Stomach (tissue), 4 donors: ENCODE measurements at regions not wholly inside any gene's neighbourhood (a gene's known extent, or its start where the extent isn't known, plus 50 kb on each side); places are given as distances from the start of the nearest gene placed in this dataset.

ENCODE experiments used
- EP300 ChIP-seq: sonication (generic); formaldehyde crosslinking; IDR thresholded peaks from one replicate; pipeline ENCODE4 v1.6.1; 2017; ENCODE audit warnings: antibody characterized with exemption
- POLR2A ChIP-seq, 4 donors: fragments of 450-650 bp; IDR thresholded peaks; one replicate each; pipeline ENCODE4 v1.6.1; 2016; ENCODE audit warnings: antibody characterized with exemption in 4 of 4, control low read depth in 2 of 4, mild to moderate bottlenecking in 1 of 4, moderate library complexity in 1 of 4
- POLR2AphosphoS5 ChIP-seq, 3 donors: sonication (generic); formaldehyde crosslinking; IDR thresholded peaks; one replicate each; pipeline ENCODE4 v1.6.1; 2016; ENCODE audit warnings: antibody characterized with exemption in 3 of 3
- TF ChIP-seq, protein P1 (sequence below), 7 experiments: fragments of 450-650 bp in 4 of 7; fragments of 200-600 bp in 3 of 7; sonication (generic) in 3 of 7; IDR thresholded peaks; one replicate each; pipeline ENCODE4 v1.5.1; 2016 to 2019; ENCODE audit warnings: antibody characterized with exemption in 7 of 7, control low read depth in 2 of 7, mild to moderate bottlenecking in 1 of 7

DNA sequence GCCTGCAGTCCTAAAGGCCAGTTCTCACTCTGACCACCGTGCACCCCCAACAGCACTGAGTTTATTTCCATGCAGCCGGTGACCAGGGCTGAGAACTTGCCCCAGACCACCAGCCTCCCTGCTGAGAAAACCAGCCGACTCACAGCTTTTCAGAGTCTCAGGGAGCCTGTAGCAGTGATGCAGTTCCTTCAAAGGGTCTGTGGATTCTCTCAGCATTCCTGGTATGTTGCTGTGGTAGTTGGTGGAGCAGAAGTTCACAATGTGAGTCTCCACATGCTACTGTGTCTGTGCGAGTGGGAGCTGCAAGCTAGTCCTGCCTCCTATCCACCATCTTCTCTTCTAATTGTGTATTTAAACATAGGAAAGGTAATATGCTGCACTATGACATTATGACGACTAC, 254.9 kb upstream of the KLF12 start:
- TF ChIP-seq, protein P1, sequence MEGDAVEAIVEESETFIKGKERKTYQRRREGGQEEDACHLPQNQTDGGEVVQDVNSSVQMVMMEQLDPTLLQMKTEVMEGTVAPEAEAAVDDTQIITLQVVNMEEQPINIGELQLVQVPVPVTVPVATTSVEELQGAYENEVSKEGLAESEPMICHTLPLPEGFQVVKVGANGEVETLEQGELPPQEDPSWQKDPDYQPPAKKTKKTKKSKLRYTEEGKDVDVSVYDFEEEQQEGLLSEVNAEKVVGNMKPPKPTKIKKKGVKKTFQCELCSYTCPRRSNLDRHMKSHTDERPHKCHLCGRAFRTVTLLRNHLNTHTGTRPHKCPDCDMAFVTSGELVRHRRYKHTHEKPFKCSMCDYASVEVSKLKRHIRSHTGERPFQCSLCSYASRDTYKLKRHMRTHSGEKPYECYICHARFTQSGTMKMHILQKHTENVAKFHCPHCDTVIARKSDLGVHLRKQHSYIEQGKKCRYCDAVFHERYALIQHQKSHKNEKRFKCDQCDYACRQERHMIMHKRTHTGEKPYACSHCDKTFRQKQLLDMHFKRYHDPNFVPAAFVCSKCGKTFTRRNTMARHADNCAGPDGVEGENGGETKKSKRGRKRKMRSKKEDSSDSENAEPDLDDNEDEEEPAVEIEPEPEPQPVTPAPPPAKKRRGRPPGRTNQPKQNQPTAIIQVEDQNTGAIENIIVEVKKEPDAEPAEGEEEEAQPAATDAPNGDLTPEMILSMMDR (IDR thresholded peaks at IDR 0.05) = no peak
- TF ChIP-seq POLR2A (IDR thresholded peaks at IDR 0.05) = no peak
- TF ChIP-seq POLR2AphosphoS5 (IDR thresholded peaks at IDR 0.05) = no peak
- TF ChIP-seq EP300 = no peak
